ENCODE measurements at regions not wholly inside any gene's neighbourhood (a gene's known extent, or its start where the extent isn't known, plus 50 kb on each side); places are given as distances from the start of the nearest gene placed in this dataset.

GRCh38 chr18:43893001-43893637 is 615.8 kb upstream of the SYT4 start:
- no peak for DNase-seq
- intact Hi-C loops (cut with micrococcal nuclease) = no loop called here
- no peaks in the 10 kb centered on the region for H3K27me3 ChIP-seq (ENCODE audit: insufficient read depth, low read length)
- no peak overlapping the region for H3K27ac ChIP-seq (ENCODE audit: low read depth, low read length)
- Mint-ChIP-seq H3K4me3 (no peak overlapping the region), H3K9me3 (peaks cover 2 to 19% (median 12%) of the 10 kb centered on the region in 8 donors), H3K36me3 (no peaks in the 10 kb centered on the region), H3K27ac (no peak overlapping the region), H3K4me1 (no peaks in the 10 kb centered on the region), H3K27me3 (no peaks in the 10 kb centered on the region)
- no peaks in the 10 kb centered on the region for H3K9me3 ChIP-seq (ENCODE audit: control insufficient read depth in 1 of 2, low read length in 2 of 2)
- no peaks in the 10 kb centered on the region for H3K4me1 ChIP-seq (ENCODE audit: insufficient read depth, low read length)
- CTCF ChIA-PET (ENCODE audit: partially characterized antibody) = interaction anchor here (0.6 kb wide), 1 partner anchor 182 kb away, joined by 5 read pairs; no protein-coding TSS in a partner anchor
- no peak overlapping the region for H3K4me3 ChIP-seq (ENCODE audit: low read length in 2 of 2)
- POLR2A ChIA-PET (ENCODE audit: partially characterized antibody) = no interaction called here
- H3K36me3 ChIP-seq (ENCODE audit: insufficient read depth, low read length) = no peaks in the 10 kb centered on the region

- Mint-ChIP-seq H3K27me3 (no peaks in the 10 kb centered on the region), H3K9me3 (peaks cover 0 to 6% (median 4%) of the 10 kb centered on the region in 8 donors), H3K4me1 (no peaks in the 10 kb centered on the region), H3K36me3 (no peaks in the 10 kb centered on the region), H3K27ac (no peak overlapping the region), H3K4me3 (no peak overlapping the region)
- POLR2A ChIA-PET (ENCODE audit: partially characterized antibody) = no interaction called here
- H3K4me1 ChIP-seq (ENCODE audit: insufficient read depth, low read length) = no peaks in the 10 kb centered on the region
- no peak overlapping the region for H3K4me3 ChIP-seq (ENCODE audit: low read length in 2 of 2)
- no peaks in the 10 kb centered on the region for H3K9me3 ChIP-seq (ENCODE audit: control insufficient read depth in 1 of 2, low read length in 2 of 2)
- intact Hi-C loops (cut with micrococcal nuclease) = no loop called here
- DNase-seq = no peak
- no peaks in the 10 kb centered on the region for H3K36me3 ChIP-seq (ENCODE audit: insufficient read depth, low read length)
- H3K27me3 ChIP-seq (ENCODE audit: insufficient read depth, low read length) = no peaks in the 10 kb centered on the region
- no peak overlapping the region for H3K27ac ChIP-seq (ENCODE audit: low read depth, low read length)
- CTCF ChIA-PET (ENCODE audit: partially characterized antibody) = no interaction called here
Observed at GRCh38 chr18:43904209-43904837, 627.0 kb upstream of the SYT4 start.

GRCh38 chr18:43914018-43914417 is 636.7 kb upstream of the SYT4 start:
- H3K27ac Mint-ChIP-seq = no peak overlapping the region
- H3K27me3 ChIP-seq (ENCODE audit: insufficient read depth, low read length) = no peaks in the 10 kb centered on the region
- H3K36me3 Mint-ChIP-seq = no peaks in the 10 kb centered on the region

GRCh38 chr18:43916984-43917383 is 639.7 kb upstream of the SYT4 start:
- Mint-ChIP-seq H3K9me3 (peaks cover 0 to 12% (median 5%) of the 10 kb centered on the region in 8 donors), H3K4me3 (no peak overlapping the region), H3K27ac (no peak overlapping the region), H3K36me3 (no peaks in the 10 kb centered on the region), H3K4me1 (no peaks in the 10 kb centered on the region), H3K27me3 (no peaks in the 10 kb centered on the region)
- POLR2A ChIA-PET (ENCODE audit: partially characterized antibody) = no interaction called here
- no peak for DNase-seq
- Histone ChIP-seq H3K27me3 (ENCODE audit: insufficient read depth, low read length) (no peaks in the 10 kb centered on the region), H3K4me3 (ENCODE audit: low read length in 2 of 2) (no peak overlapping the region), H3K27ac (ENCODE audit: low read depth, low read length) (no peak overlapping the region), H3K36me3 (ENCODE audit: insufficient read depth, low read length) (no peaks in the 10 kb centered on the region), H3K4me1 (ENCODE audit: insufficient read depth, low read length) (no peaks in the 10 kb centered on the region), H3K9me3 (ENCODE audit: control insufficient read depth in 1 of 2, low read length in 2 of 2) (no peaks in the 10 kb centered on the region)
- CTCF ChIA-PET (ENCODE audit: partially characterized antibody) = no interaction called here
- intact Hi-C loops (cut with micrococcal nuclease) = no loop called here

More at GRCh38 chr18:43914018-43914417, 636.7 kb upstream of the SYT4 start:
- H3K36me3 ChIP-seq (ENCODE audit: insufficient read depth, low read length) = no peaks in the 10 kb centered on the region
- H3K4me1 ChIP-seq (ENCODE audit: insufficient read depth, low read length) = no peaks in the 10 kb centered on the region
- H3K9me3 Mint-ChIP-seq = peaks cover 3 to 16% (median 6%) of the 10 kb centered on the region in 8 donors
- H3K4me3 ChIP-seq (ENCODE audit: low read length in 2 of 2) = no peak overlapping the region
- ChIA-PET CTCF (ENCODE audit: partially characterized antibody) (no interaction called here), POLR2A (ENCODE audit: partially characterized antibody) (no interaction called here)
- H3K27me3 Mint-ChIP-seq = no peaks in the 10 kb centered on the region
- H3K27ac ChIP-seq (ENCODE audit: low read depth, low read length) = no peak overlapping the region
- intact Hi-C loops (cut with micrococcal nuclease) = no loop called here
- H3K4me1 Mint-ChIP-seq = no peaks in the 10 kb centered on the region
- no peak overlapping the region for H3K4me3 Mint-ChIP-seq
- H3K9me3 ChIP-seq (ENCODE audit: control insufficient read depth in 1 of 2, low read length in 2 of 2) = no peaks in the 10 kb centered on the region
- no peak for DNase-seq

- DNase-seq = no peak
- Histone ChIP-seq H3K27me3 (ENCODE audit: insufficient read depth, low read length) (no peaks in the 10 kb centered on the region), H3K36me3 (ENCODE audit: insufficient read depth, low read length) (no peaks in the 10 kb centered on the region), H3K27ac (ENCODE audit: low read depth, low read length) (no peak overlapping the region), H3K9me3 (ENCODE audit: control insufficient read depth in 1 of 2, low read length in 2 of 2) (no peaks in the 10 kb centered on the region), H3K4me1 (ENCODE audit: insufficient read depth, low read length) (no peaks in the 10 kb centered on the region), H3K4me3 (ENCODE audit: low read length in 2 of 2) (no peak overlapping the region)
- peaks cover 0 to 12% (median 2%) of the 10 kb centered on the region in 8 donors for H3K9me3 Mint-ChIP-seq
- H3K4me3 Mint-ChIP-seq = no peak overlapping the region
- CTCF ChIA-PET (ENCODE audit: partially characterized antibody) = no interaction called here
- no peaks in the 10 kb centered on the region for H3K36me3 Mint-ChIP-seq
- intact Hi-C loops (cut with micrococcal nuclease) = no loop called here
- no peak overlapping the region for H3K27ac Mint-ChIP-seq
- H3K4me1 Mint-ChIP-seq = no peaks in the 10 kb centered on the region
- POLR2A ChIA-PET (ENCODE audit: partially characterized antibody) = no interaction called here
- H3K27me3 Mint-ChIP-seq = no peaks in the 10 kb centered on the region
Observed at GRCh38 chr18:43917520-43917919, 640.2 kb upstream of the SYT4 start.

- no peak overlapping the region for H3K27ac ChIP-seq (ENCODE audit: low read depth, low read length)
- no peaks in the 10 kb centered on the region for H3K36me3 ChIP-seq (ENCODE audit: insufficient read depth, low read length)
- H3K9me3 ChIP-seq (ENCODE audit: control insufficient read depth in 1 of 2, low read length in 2 of 2) = no peaks in the 10 kb centered on the region
- Mint-ChIP-seq H3K4me1 (no peaks in the 10 kb centered on the region), H3K9me3 (peaks cover 0 to 12% (median 4%) of the 10 kb centered on the region in 8 donors), H3K4me3 (no peak overlapping the region), H3K27ac (no peak overlapping the region), H3K27me3 (no peaks in the 10 kb centered on the region), H3K36me3 (no peaks in the 10 kb centered on the region)
- CTCF ChIA-PET (ENCODE audit: partially characterized antibody) = no interaction called here
- no peaks in the 10 kb centered on the region for H3K27me3 ChIP-seq (ENCODE audit: insufficient read depth, low read length)
- POLR2A ChIA-PET (ENCODE audit: partially characterized antibody) = no interaction called here
- DNase-seq = no peak
- H3K4me1 ChIP-seq (ENCODE audit: insufficient read depth, low read length) = no peaks in the 10 kb centered on the region
- intact Hi-C loops (cut with micrococcal nuclease) = no loop called here
- no peak overlapping the region for H3K4me3 ChIP-seq (ENCODE audit: low read length in 2 of 2)
Observed at GRCh38 chr18:43919551-43919950, 642.3 kb upstream of the SYT4 start.

GRCh38 chr18:43931439-43931838 is 654.1 kb upstream of the SYT4 start:
- H3K36me3 Mint-ChIP-seq = no peaks in the 10 kb centered on the region
- intact Hi-C loops (cut with micrococcal nuclease) = no loop called here
- Histone ChIP-seq H3K4me3 (ENCODE audit: low read length in 2 of 2) (no peak overlapping the region), H3K27me3 (ENCODE audit: insufficient read depth, low read length) (no peaks in the 10 kb centered on the region), H3K27ac (ENCODE audit: low read depth, low read length) (no peak overlapping the region), H3K4me1 (ENCODE audit: insufficient read depth, low read length) (no peaks in the 10 kb centered on the region), H3K36me3 (ENCODE audit: insufficient read depth, low read length) (no peaks in the 10 kb centered on the region), H3K9me3 (ENCODE audit: control insufficient read depth in 1 of 2, low read length in 2 of 2) (no peaks in the 10 kb centered on the region)
- H3K4me1 Mint-ChIP-seq = no peaks in the 10 kb centered on the region
- H3K4me3 Mint-ChIP-seq = no peak overlapping the region
- DNase-seq = no peak
- CTCF ChIA-PET (ENCODE audit: partially characterized antibody) = no interaction called here
- no peaks in the 10 kb centered on the region for H3K27me3 Mint-ChIP-seq
- H3K27ac Mint-ChIP-seq = no peak overlapping the region
- peaks cover 2 to 10% (median 6%) of the 10 kb centered on the region in 8 donors for H3K9me3 Mint-ChIP-seq
- POLR2A ChIA-PET (ENCODE audit: partially characterized antibody) = no interaction called here

Measured in CD4-positive, alpha-beta memory T cell (primary cell).